ENCODE measurements at regions not wholly inside any gene's neighbourhood (a gene's known extent, or its start where the extent isn't known, plus 50 kb on each side); places are given as distances from the start of the nearest gene placed in this dataset.

DNA sequence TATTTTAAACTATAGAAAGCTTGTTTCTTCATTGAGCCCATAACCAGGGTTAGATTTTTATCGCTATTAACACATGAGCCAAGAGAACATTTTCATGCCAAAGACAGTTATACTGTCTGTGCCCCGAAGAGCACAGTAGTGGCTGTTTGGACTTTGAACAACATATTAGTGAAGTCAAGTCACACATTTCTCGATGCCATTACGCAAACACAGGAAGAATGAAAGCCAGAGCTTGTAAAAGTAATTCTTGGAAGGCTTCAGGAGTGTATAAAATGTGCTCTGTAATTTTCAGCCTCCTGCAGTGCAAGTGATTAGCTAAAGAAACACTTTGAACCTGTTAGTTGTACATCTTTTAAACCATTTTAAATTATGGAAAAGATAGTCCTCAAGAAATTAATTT is 590.7 kb upstream of the PITX2 start:
- Histone ChIP-seq H2AK5ac (ENCODE audit: low read depth, low read length) (no peak overlapping the region), H3K18ac (ENCODE audit: low read depth, low read length) (no peak overlapping the region), H3K4ac (ENCODE audit: low read depth, low read length) (no peak overlapping the region), H2BK20ac (ENCODE audit: low read depth, low read length) (no peak overlapping the region), H3K14ac (replicated peaks; ENCODE audit: low read depth, low read length) (no peak overlapping the region), H2AFZ (replicated peaks; ENCODE audit: low read length, poor library complexity) (no peak overlapping the region), H4K20me1 (ENCODE audit: insufficient read depth, low read length) (no peaks in the 10 kb centered on the region), H3K27me3 (ENCODE audit: control insufficient read depth, insufficient read depth, low read length) (no peaks in the 10 kb centered on the region), H3K9me3 (ENCODE audit: control insufficient read depth, insufficient read depth, low read length) (no peaks in the 10 kb centered on the region), H3K79me1 (ENCODE audit: low read depth in 1 of 2, low read length in 2 of 2) (no peaks in the 10 kb centered on the region), H3K4me3 (ENCODE audit: insufficient read depth, low read depth, low read length) (no peak overlapping the region), H3K27ac (ENCODE audit: insufficient read depth, low read length) (no peak overlapping the region), H3K9ac (ENCODE audit: low read depth, low read length) (no peak overlapping the region), H2BK5ac (ENCODE audit: low read depth, low read length, poor library complexity, severe bottlenecking) (no peak overlapping the region), H4K91ac (ENCODE audit: insufficient read depth, low read depth, low read length) (no peak overlapping the region), H3K9me1 (ENCODE audit: insufficient read depth, low read length) (no peaks in the 10 kb centered on the region), H3K23ac (ENCODE audit: low read depth, low read length) (no peak overlapping the region), H2BK120ac (ENCODE audit: low read depth, low read length) (no peak overlapping the region), H4K5ac (ENCODE audit: low read depth, low read length) (no peak overlapping the region), H2AK9ac (replicated peaks; ENCODE audit: low read depth, low read length, poor library complexity) (no peak overlapping the region), H2BK15ac (ENCODE audit: low read depth, low read length) (no peak overlapping the region), H3K4me2 (ENCODE audit: low read depth, low read length) (no peak overlapping the region), H3K4me1 (ENCODE audit: control insufficient read depth, insufficient read depth, low read length) (no peaks in the 10 kb centered on the region), H3K36me3 (ENCODE audit: control insufficient read depth, insufficient read depth, low read length) (no peaks in the 10 kb centered on the region), H3K56ac (ENCODE audit: extremely low read depth, insufficient read depth, low read length) (no peak overlapping the region), H4K8ac (ENCODE audit: low read depth in 2 of 2, low read length in 2 of 2) (no peak overlapping the region)
- POLR2A ChIA-PET (ENCODE audit: unreplicated experiment), result no interaction called here
- intact Hi-C loops (cut with micrococcal nuclease), result no loop called here
- WGBS, 2 experiments (ENCODE audit: extremely low coverage in 2 of 2, insufficient read length in 1 of 2), result no CpG with 5 or more reads among the region's 4 CpGs
- no peak for ATAC-seq (ENCODE audit: low read depth)
- no TSS peak for BruUV-seq (replicated peaks)
- no peak for DNase-seq
- TF ChIP-seq, protein P1, sequence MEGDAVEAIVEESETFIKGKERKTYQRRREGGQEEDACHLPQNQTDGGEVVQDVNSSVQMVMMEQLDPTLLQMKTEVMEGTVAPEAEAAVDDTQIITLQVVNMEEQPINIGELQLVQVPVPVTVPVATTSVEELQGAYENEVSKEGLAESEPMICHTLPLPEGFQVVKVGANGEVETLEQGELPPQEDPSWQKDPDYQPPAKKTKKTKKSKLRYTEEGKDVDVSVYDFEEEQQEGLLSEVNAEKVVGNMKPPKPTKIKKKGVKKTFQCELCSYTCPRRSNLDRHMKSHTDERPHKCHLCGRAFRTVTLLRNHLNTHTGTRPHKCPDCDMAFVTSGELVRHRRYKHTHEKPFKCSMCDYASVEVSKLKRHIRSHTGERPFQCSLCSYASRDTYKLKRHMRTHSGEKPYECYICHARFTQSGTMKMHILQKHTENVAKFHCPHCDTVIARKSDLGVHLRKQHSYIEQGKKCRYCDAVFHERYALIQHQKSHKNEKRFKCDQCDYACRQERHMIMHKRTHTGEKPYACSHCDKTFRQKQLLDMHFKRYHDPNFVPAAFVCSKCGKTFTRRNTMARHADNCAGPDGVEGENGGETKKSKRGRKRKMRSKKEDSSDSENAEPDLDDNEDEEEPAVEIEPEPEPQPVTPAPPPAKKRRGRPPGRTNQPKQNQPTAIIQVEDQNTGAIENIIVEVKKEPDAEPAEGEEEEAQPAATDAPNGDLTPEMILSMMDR (conservative IDR thresholded peaks at IDR 0.05; ENCODE audit: low read depth, low read length), result no peak
- TF ChIP-seq MAFK (IDR thresholded peaks at IDR 0.05; ENCODE audit: low read depth, low read length) (no peak), BHLHE40 (IDR thresholded peaks at IDR 0.05; ENCODE audit: low read depth, low read length) (no peak), RFX5 (IDR thresholded peaks at IDR 0.05; ENCODE audit: low read depth, low read length) (no peak), RAD21 (IDR thresholded peaks at IDR 0.05; ENCODE audit: low read length) (no peak)
- in situ Hi-C loops (cut with MboI; ENCODE audit: low sequenced_read_pairs), result no loop called here
- CTCF ChIA-PET, result no interaction called here
- dilution Hi-C loops (cut with HindIII; ENCODE audit: low sequenced_read_pairs, unreplicated experiment), result no loop called here

Measured in IMR-90 (cell line).